HG03571 (cell line): ENCODE measurements at regions not wholly inside any gene's neighbourhood (a gene's known extent, or its start where the extent isn't known, plus 50 kb on each side); places are given as distances from the start of the nearest gene placed in this dataset.

Experiments
- ATAC-seq: cut with Tn5 transposase; IDR thresholded peaks from one replicate; pipeline ENCODE4 v1.9.1; 2021; ENCODE audit not compliant: unreplicated experiment

- no peak for ATAC-seq
Observed at GRCh38 chr3:194768586-194768985, 82.9 kb downstream of the FAM43A start.

GRCh38 chr3:194769020-194769643, 83.4 kb downstream of the FAM43A start:
- ATAC-seq: peak; percentile 98

GRCh38 chr3:194772241-194773000, 86.7 kb downstream of the FAM43A start:
- no peak for ATAC-seq

- ATAC-seq: no peak
Observed at GRCh38 chr3:194773216-194773615, 87.5 kb downstream of the FAM43A start.

- no peak for ATAC-seq
Observed at GRCh38 chr3:194773771-194774455, 88.2 kb downstream of the FAM43A start.

GRCh38 chr3:194775266-194775665, 89.6 kb downstream of the FAM43A start:
- no peak for ATAC-seq

GRCh38 chr3:194775731-194776130, 90.0 kb downstream of the FAM43A start:
- ATAC-seq: no peak

- no peak for ATAC-seq
Observed at GRCh38 chr3:194777729-194778128, 92.0 kb downstream of the FAM43A start.

- no peak for ATAC-seq
Observed at GRCh38 chr3:194779729-194780224, 94.1 kb downstream of the FAM43A start.

GRCh38 chr3:194780706-194781105, 95.0 kb downstream of the FAM43A start:
- ATAC-seq: no peak

- ATAC-seq: no peak
Observed at GRCh38 chr3:194781617-194782016, 95.9 kb downstream of the FAM43A start.

- ATAC-seq: no peak
Observed at GRCh38 chr3:194782698-194783404, 97.2 kb downstream of the FAM43A start.

GRCh38 chr3:194784361-194784760, 98.7 kb downstream of the FAM43A start:
- ATAC-seq: no peak

- ATAC-seq: no peak
Observed at GRCh38 chr3:194785315-194785714, 99.6 kb downstream of the FAM43A start.

GRCh38 chr3:194787072-194787471, 101.4 kb downstream of the FAM43A start:
- ATAC-seq: no peak

- ATAC-seq: no peak
Observed at GRCh38 chr3:194787650-194788049, 102.0 kb downstream of the FAM43A start.

- no peak for ATAC-seq
Observed at GRCh38 chr3:194792368-194792767, 106.7 kb downstream of the FAM43A start.

GRCh38 chr3:194797555-194798250, 112.0 kb downstream of the FAM43A start:
- ATAC-seq: no peak

- ATAC-seq: no peak
Observed at GRCh38 chr3:194798486-194798885, 112.8 kb downstream of the FAM43A start.

- ATAC-seq: no peak
Observed at GRCh38 chr3:194800002-194800401, 114.3 kb downstream of the FAM43A start.
